ENCODE measurements at regions not wholly inside any gene's neighbourhood (a gene's known extent, or its start where the extent isn't known, plus 50 kb on each side); places are given as distances from the start of the nearest gene placed in this dataset.

DNA sequence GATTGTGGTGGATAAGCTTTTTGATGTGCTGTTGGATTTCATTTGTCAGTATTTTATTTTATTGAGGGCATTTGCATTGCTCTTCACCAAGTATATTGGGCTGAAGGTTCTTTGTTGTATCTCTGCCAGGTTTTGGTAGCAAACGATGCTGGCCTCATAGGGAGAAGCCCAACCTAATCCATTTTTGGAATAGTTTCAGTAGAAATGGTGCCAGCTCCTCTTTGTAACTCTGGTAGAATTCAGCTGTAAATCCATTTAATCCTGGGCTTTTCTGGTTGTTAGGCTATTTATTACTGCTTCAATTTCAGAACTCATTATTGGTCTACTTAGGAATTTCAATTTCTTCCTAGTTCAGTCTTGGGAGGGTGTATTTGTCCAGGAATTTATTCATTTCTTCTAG lies 309.8 kb upstream of the SETBP1 start:
- Histone ChIP-seq H2AFZ (no peak overlapping the region), H3K9me2 (ENCODE audit: insufficient read depth) (no peaks in the 10 kb centered on the region), H3K4me2 (ENCODE audit: unreplicated experiment) (no peak overlapping the region), H3K4me1 (ENCODE audit: insufficient read depth) (no peaks in the 10 kb centered on the region), H3K4me3 (no peak overlapping the region), H3K27ac (no peak overlapping the region), H4K20me1 (ENCODE audit: insufficient read depth) (no peaks in the 10 kb centered on the region), H3F3A (ENCODE audit: insufficient read depth) (no peaks in the 10 kb centered on the region), H3K27me3 (replicated peaks; ENCODE audit: insufficient read depth) (no peaks in the 10 kb centered on the region), H3K9me3 (ENCODE audit: low read depth) (peaks cover 15% of the 10 kb centered on the region), H3K9ac (no peak overlapping the region), H3K79me2 (ENCODE audit: insufficient read depth) (no peaks in the 10 kb centered on the region), H3K36me3 (ENCODE audit: low read depth) (no peaks in the 10 kb centered on the region)
- TF ChIP-seq EZH2 (IDR thresholded peaks at IDR 0.05; ENCODE audit: insufficient read depth, poor library complexity, severe bottlenecking) (no peak), EZH2phosphoT487 (IDR thresholded peaks at IDR 0.05; ENCODE audit: insufficient read depth, low read depth) (no peak)
- WGBS, 2 experiments (ENCODE audit: low coverage in 1 of 2, low lambda C conversion rate in 2 of 2, missing lambda C conversion rate in 2 of 2): 22 to 41% methylated on average over 1 of the region's 1 CpG
- no peak for DNase-seq
- in situ Hi-C loops (cut with MboI): no loop called here

GRCh38 chr18:44374966-44375365 lies 305.7 kb upstream of the SETBP1 start:
- Histone ChIP-seq H2AFZ (no peak overlapping the region), H3K4me3 (no peak overlapping the region), H3K36me3 (ENCODE audit: low read depth) (no peaks in the 10 kb centered on the region), H3K4me1 (ENCODE audit: insufficient read depth) (no peaks in the 10 kb centered on the region), H3K27me3 (replicated peaks; ENCODE audit: insufficient read depth) (no peaks in the 10 kb centered on the region), H3K4me2 (ENCODE audit: unreplicated experiment) (no peak overlapping the region), H4K20me1 (ENCODE audit: insufficient read depth) (no peaks in the 10 kb centered on the region), H3K27ac (no peak overlapping the region), H3K79me2 (ENCODE audit: insufficient read depth) (no peaks in the 10 kb centered on the region), H3K9me2 (ENCODE audit: insufficient read depth) (no peaks in the 10 kb centered on the region), H3K9ac (no peak overlapping the region), H3F3A (ENCODE audit: insufficient read depth) (no peaks in the 10 kb centered on the region), H3K9me3 (ENCODE audit: low read depth) (peaks cover 15% of the 10 kb centered on the region)
- in situ Hi-C loops (cut with MboI): no loop called here
- no peak for TF ChIP-seq EZH2 (IDR thresholded peaks at IDR 0.05; ENCODE audit: insufficient read depth, poor library complexity, severe bottlenecking)
- TF ChIP-seq EZH2phosphoT487 (IDR thresholded peaks at IDR 0.05; ENCODE audit: insufficient read depth, low read depth): no peak
- DNase-seq: no peak
- WGBS, 2 experiments (ENCODE audit: low coverage in 1 of 2, low lambda C conversion rate in 2 of 2, missing lambda C conversion rate in 2 of 2): 43 to 44% methylated on average over 3 of the region's 3 CpGs

DNA sequence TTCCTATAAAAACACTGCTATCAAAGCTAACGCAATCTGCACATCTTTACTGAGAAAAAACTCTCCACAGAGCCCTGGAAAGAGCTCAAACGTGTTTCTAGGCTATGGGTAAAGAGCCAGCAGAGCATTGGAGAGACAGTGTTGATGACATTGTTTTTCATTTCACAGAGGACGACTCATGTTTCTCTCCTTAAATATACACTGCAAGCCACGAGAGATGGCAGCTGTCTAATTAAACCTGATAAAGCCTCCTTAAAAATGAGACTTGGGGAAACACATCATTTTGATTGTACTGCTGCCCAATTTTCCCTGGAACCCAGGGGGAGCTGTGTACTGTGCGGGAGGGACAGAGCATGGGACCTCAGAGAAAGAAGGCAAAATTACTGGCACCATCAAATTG lies 294.3 kb upstream of the SETBP1 start:
- in situ Hi-C loops (cut with MboI): no loop called here
- no peaks in the 10 kb centered on the region for H3K9me3 ChIP-seq (ENCODE audit: low read depth)
- DNase-seq: no peak
- H2AFZ ChIP-seq: no peak overlapping the region
- no peaks in the 10 kb centered on the region for H3F3A ChIP-seq (ENCODE audit: insufficient read depth)
- H3K27ac ChIP-seq: no peak overlapping the region
- peaks cover 22% of the 10 kb centered on the region for H3K27me3 ChIP-seq (replicated peaks; ENCODE audit: insufficient read depth)
- TF ChIP-seq EZH2 (IDR thresholded peaks at IDR 0.05; ENCODE audit: insufficient read depth, poor library complexity, severe bottlenecking) (no peak), EZH2phosphoT487 (IDR thresholded peaks at IDR 0.05; ENCODE audit: insufficient read depth, low read depth) (no peak)
- no peak overlapping the region for H3K9ac ChIP-seq
- no peak overlapping the region for H3K4me3 ChIP-seq
- no peaks in the 10 kb centered on the region for H3K4me1 ChIP-seq (ENCODE audit: insufficient read depth)
- no peaks in the 10 kb centered on the region for H4K20me1 ChIP-seq (ENCODE audit: insufficient read depth)
- no peaks in the 10 kb centered on the region for H3K79me2 ChIP-seq (ENCODE audit: insufficient read depth)
- H3K4me2 ChIP-seq (ENCODE audit: unreplicated experiment): no peak overlapping the region
- H3K36me3 ChIP-seq (ENCODE audit: low read depth): no peaks in the 10 kb centered on the region
- 2 to 3% methylated on average over 5 of the region's 5 CpGs for WGBS, 2 experiments (ENCODE audit: low coverage in 1 of 2, low lambda C conversion rate in 2 of 2, missing lambda C conversion rate in 2 of 2)
- no peaks in the 10 kb centered on the region; the same call in 1 of the 2 replicates for H3K9me2 ChIP-seq (ENCODE audit: insufficient read depth)

- Histone ChIP-seq H2AFZ (no peak overlapping the region), H3K4me2 (ENCODE audit: unreplicated experiment) (no peak overlapping the region), H3K79me2 (ENCODE audit: insufficient read depth) (no peaks in the 10 kb centered on the region), H3K27ac (no peak overlapping the region), H3K36me3 (ENCODE audit: low read depth) (no peaks in the 10 kb centered on the region), H3K9me3 (ENCODE audit: low read depth) (no peaks in the 10 kb centered on the region), H3K9ac (no peak overlapping the region), H3K4me3 (no peak overlapping the region), H4K20me1 (ENCODE audit: insufficient read depth) (no peaks in the 10 kb centered on the region), H3F3A (ENCODE audit: insufficient read depth) (no peaks in the 10 kb centered on the region), H3K9me2 (ENCODE audit: insufficient read depth) (no peaks in the 10 kb centered on the region; the same call in 1 of the 2 replicates), H3K4me1 (ENCODE audit: insufficient read depth) (no peaks in the 10 kb centered on the region), H3K27me3 (replicated peaks; ENCODE audit: insufficient read depth) (peaks cover 22% of the 10 kb centered on the region)
- 25 to 26% methylated on average over 2 of the region's 2 CpGs for WGBS, 2 experiments (ENCODE audit: low coverage in 1 of 2, low lambda C conversion rate in 2 of 2, missing lambda C conversion rate in 2 of 2)
- in situ Hi-C loops (cut with MboI): no loop called here
- TF ChIP-seq EZH2phosphoT487 (IDR thresholded peaks at IDR 0.05; ENCODE audit: insufficient read depth, low read depth): no peak
- no peak for TF ChIP-seq EZH2 (IDR thresholded peaks at IDR 0.05; ENCODE audit: insufficient read depth, poor library complexity, severe bottlenecking)
- no peak for DNase-seq
Observed at GRCh38 chr18:44388329-44388728, 292.4 kb upstream of the SETBP1 start.

- Histone ChIP-seq H3K27ac (no peak overlapping the region), H3K9me2 (ENCODE audit: insufficient read depth) (no peaks in the 10 kb centered on the region; the same call in 1 of the 2 replicates), H4K20me1 (ENCODE audit: insufficient read depth) (no peaks in the 10 kb centered on the region), H3K4me2 (ENCODE audit: unreplicated experiment) (no peak overlapping the region), H2AFZ (no peak overlapping the region), H3K27me3 (replicated peaks; ENCODE audit: insufficient read depth) (peaks cover 5% of the 10 kb centered on the region; the same call in 1 of the 2 replicates), H3K4me1 (ENCODE audit: insufficient read depth) (no peaks in the 10 kb centered on the region), H3F3A (ENCODE audit: insufficient read depth) (no peaks in the 10 kb centered on the region), H3K9me3 (ENCODE audit: low read depth) (no peaks in the 10 kb centered on the region), H3K36me3 (ENCODE audit: low read depth) (no peaks in the 10 kb centered on the region), H3K9ac (no peak overlapping the region), H3K4me3 (no peak overlapping the region), H3K79me2 (ENCODE audit: insufficient read depth) (no peaks in the 10 kb centered on the region)
- in situ Hi-C loops (cut with MboI): no loop called here
- TF ChIP-seq EZH2 (IDR thresholded peaks at IDR 0.05; ENCODE audit: insufficient read depth, poor library complexity, severe bottlenecking): no peak
- TF ChIP-seq EZH2phosphoT487 (IDR thresholded peaks at IDR 0.05; ENCODE audit: insufficient read depth, low read depth): no peak
- no peak for DNase-seq
Observed at GRCh38 chr18:44392933-44393332, 287.8 kb upstream of the SETBP1 start.
